ENCODE measurements at regions not wholly inside any gene's neighbourhood (a gene's known extent, or its start where the extent isn't known, plus 50 kb on each side); places are given as distances from the start of the nearest gene placed in this dataset.

- no peak for TF ChIP-seq USF2 (IDR thresholded peaks at IDR 0.05; ENCODE audit: low read length)
- TF ChIP-seq EZH2 (IDR thresholded peaks at IDR 0.05; ENCODE audit: low read depth, low read length, severe bottlenecking): no peak
Observed at GRCh38 chrX:9134366-9134765, 100.4 kb upstream of the FAM9B start (continued).
